ENCODE measurements at regions not wholly inside any gene's neighbourhood (a gene's known extent, or its start where the extent isn't known, plus 50 kb on each side); places are given as distances from the start of the nearest gene placed in this dataset.

- no peak overlapping the region for H2AFZ ChIP-seq (ENCODE audit: low read depth, low read length, poor library complexity, severe bottlenecking)
- RAD21 ChIA-PET (ENCODE audit: low non-redundant PET in 1 of 2, low total read pairs in 2 of 2, uncharacterized antibody in 2 of 2, unreplicated experiment in 2 of 2), result no interaction called here
These were observed 853.5 kb downstream of the GATA3 start for GRCh38 chr10:8908013-8908412.

More at GRCh38 chr10:8908013-8908412, 853.5 kb downstream of the GATA3 start:
- no peaks in the 10 kb centered on the region for H3K27me3 ChIP-seq (ENCODE audit: insufficient read depth, low read length)
- H3K36me3 ChIP-seq (ENCODE audit: control insufficient read depth in 1 of 2, insufficient read depth in 2 of 2, low read length in 2 of 2), result no peaks in the 10 kb centered on the region
- H3K9me2 ChIP-seq (ENCODE audit: insufficient read depth), result no peaks in the 10 kb centered on the region
- no peak for DNase-seq (ENCODE audit: low read depth, low spot score)
- no peak for ATAC-seq
- no peak overlapping the region for H3K27ac ChIP-seq (ENCODE audit: low read depth, low read length)
- H3K4me3 ChIP-seq (replicated peaks in 1 of 2; ENCODE audit: low read depth in 1 of 2, low read length in 2 of 2), result no peak overlapping the region
- POLR2A ChIA-PET, result no interaction called here
- no TSS peak for BruUV-seq (replicated peaks)
- H4K20me1 ChIP-seq (ENCODE audit: insufficient read depth), result no peaks in the 10 kb centered on the region; the same call in 1 of the 2 replicates
- H3K4me2 ChIP-seq (ENCODE audit: low read length), result no peak overlapping the region
- TF ChIP-seq ZBTB33 (IDR thresholded peaks at IDR 0.05; ENCODE audit: extremely low read depth, insufficient replicate concordance, low read length) (no peak), JUND (IDR thresholded peaks at IDR 0.05) (no peak), TCF7L2 (IDR thresholded peaks at IDR 0.05; ENCODE audit: borderline replicate concordance, extremely low read depth, insufficient read depth, insufficient read length) (no peak), YY1 (IDR thresholded peaks at IDR 0.05; ENCODE audit: extremely low read depth, insufficient replicate concordance, low read depth, low read length) (no peak), POLR2AphosphoS5 (IDR thresholded peaks at IDR 0.05; ENCODE audit: low read depth, low read length) (no peak), SRF (IDR thresholded peaks at IDR 0.05; ENCODE audit: low read depth) (no peak), EZH2phosphoT487 (IDR thresholded peaks at IDR 0.05; ENCODE audit: borderline replicate concordance) (no peak), FOSL1 (IDR thresholded peaks at IDR 0.05; ENCODE audit: low read depth) (no peak), POLR2A (IDR thresholded peaks at IDR 0.05; ENCODE audit: borderline replicate concordance, extremely low read depth, insufficient read depth, insufficient read length) (no peak), SP1 (IDR thresholded peaks at IDR 0.05; ENCODE audit: low read depth) (no peak), RAD21 (IDR thresholded peaks at IDR 0.05; ENCODE audit: low read depth) (no peak), CBX3 (IDR thresholded peaks at IDR 0.05; ENCODE audit: low read depth) (no peak), CEBPB (IDR thresholded peaks at IDR 0.05; ENCODE audit: low read depth) (no peak), ATF3 (IDR thresholded peaks at IDR 0.05) (no peak), EZH2 (IDR thresholded peaks at IDR 0.05) (no peak)
- H3K9me3 ChIP-seq (ENCODE audit: control insufficient read depth in 1 of 2, insufficient read depth in 1 of 2, low read depth in 1 of 2, low read length in 2 of 2), result peaks cover 18 to 27% of the 10 kb centered on the region in 2 experiments; a peak in 2 of 4 replicates
- no peak overlapping the region for H3K9ac ChIP-seq (ENCODE audit: low read length)
- no peaks in the 10 kb centered on the region for H3K79me2 ChIP-seq (ENCODE audit: insufficient read depth, low read length)
- intact Hi-C loops (cut with micrococcal nuclease), result no loop called here
- CTCF ChIA-PET, result no interaction called here
- H3K4me1 ChIP-seq (ENCODE audit: control insufficient read depth in 1 of 2, insufficient read depth in 2 of 2, low read length in 2 of 2), result no peaks in the 10 kb centered on the region

Measured in HCT116 (cell line).